ENCODE measurements at regions not wholly inside any gene's neighbourhood (a gene's known extent, or its start where the extent isn't known, plus 50 kb on each side); places are given as distances from the start of the nearest gene placed in this dataset.

- H3K4me1 Mint-ChIP-seq, result no peaks in the 10 kb centered on the region
- H3K9me3 Mint-ChIP-seq, result no peaks in the 10 kb centered on the region
- H3K27ac Mint-ChIP-seq, result no peak overlapping the region
- no peak for TF ChIP-seq CTCF (IDR thresholded peaks at IDR 0.05)
- no peak for DNase-seq
- no peaks in the 10 kb centered on the region for H3K36me3 Mint-ChIP-seq (ENCODE audit: low read depth)
- H3K27me3 Mint-ChIP-seq (ENCODE audit: low read depth, poor library complexity), result peaks cover 2% of the 10 kb centered on the region
- H3K4me3 Mint-ChIP-seq, result no peak overlapping the region
Measured at GRCh38 chr9:108410161-108410560, 445.6 kb downstream of the ACTL7B start.

GRCh38 chr9:108400297-108400696 is 455.5 kb downstream of the ACTL7B start:
- H3K27me3 Mint-ChIP-seq (ENCODE audit: low read depth, poor library complexity), result peaks cover 4% of the 10 kb centered on the region
- DNase-seq, result no peak
- no peaks in the 10 kb centered on the region for H3K36me3 Mint-ChIP-seq (ENCODE audit: low read depth)
- H3K9me3 Mint-ChIP-seq, result peaks cover 6% of the 10 kb centered on the region
- H3K4me3 Mint-ChIP-seq, result no peak overlapping the region
- H3K27ac Mint-ChIP-seq, result no peak overlapping the region
- no peaks in the 10 kb centered on the region for H3K4me1 Mint-ChIP-seq
- TF ChIP-seq CTCF (IDR thresholded peaks at IDR 0.05), result no peak

GRCh38 chr9:108399851-108400250 is 455.9 kb downstream of the ACTL7B start:
- Mint-ChIP-seq H3K27ac (no peak overlapping the region), H3K9me3 (peaks cover 6% of the 10 kb centered on the region), H3K36me3 (ENCODE audit: low read depth) (no peaks in the 10 kb centered on the region), H3K27me3 (ENCODE audit: low read depth, poor library complexity) (peaks cover 4% of the 10 kb centered on the region), H3K4me1 (no peaks in the 10 kb centered on the region), H3K4me3 (no peak overlapping the region)
- no peak for TF ChIP-seq CTCF (IDR thresholded peaks at IDR 0.05)
- DNase-seq, result no peak

- Mint-ChIP-seq H3K27me3 (ENCODE audit: low read depth, poor library complexity) (peaks cover 4% of the 10 kb centered on the region), H3K36me3 (ENCODE audit: low read depth) (no peaks in the 10 kb centered on the region), H3K9me3 (peaks cover 6% of the 10 kb centered on the region), H3K4me3 (no peak overlapping the region), H3K4me1 (no peaks in the 10 kb centered on the region), H3K27ac (no peak overlapping the region)
- TF ChIP-seq CTCF (IDR thresholded peaks at IDR 0.05), result no peak
- no peak for DNase-seq
Measured at GRCh38 chr9:108397286-108397685, 458.5 kb downstream of the ACTL7B start.

- Mint-ChIP-seq H3K4me1 (no peaks in the 10 kb centered on the region), H3K9me3 (peaks cover 6% of the 10 kb centered on the region), H3K4me3 (no peak overlapping the region), H3K36me3 (ENCODE audit: low read depth) (no peaks in the 10 kb centered on the region), H3K27me3 (ENCODE audit: low read depth, poor library complexity) (peaks cover 4% of the 10 kb centered on the region), H3K27ac (no peak overlapping the region)
- no peak for DNase-seq
- no peak for TF ChIP-seq CTCF (IDR thresholded peaks at IDR 0.05)
Measured at GRCh38 chr9:108396611-108397010, 459.2 kb downstream of the ACTL7B start.

- Mint-ChIP-seq H3K9me3 (peaks cover 6% of the 10 kb centered on the region), H3K27ac (no peak overlapping the region), H3K4me1 (no peaks in the 10 kb centered on the region), H3K27me3 (ENCODE audit: low read depth, poor library complexity) (peaks cover 4% of the 10 kb centered on the region), H3K36me3 (ENCODE audit: low read depth) (no peaks in the 10 kb centered on the region), H3K4me3 (no peak overlapping the region)
- DNase-seq, result no peak
- TF ChIP-seq CTCF (IDR thresholded peaks at IDR 0.05), result no peak
Measured at GRCh38 chr9:108396193-108396592, 459.6 kb downstream of the ACTL7B start.

Data from nephron progenitor cell (in vitro differentiated cells).